ENCODE measurements at regions not wholly inside any gene's neighbourhood (a gene's known extent, or its start where the extent isn't known, plus 50 kb on each side); places are given as distances from the start of the nearest gene placed in this dataset.

DNA sequence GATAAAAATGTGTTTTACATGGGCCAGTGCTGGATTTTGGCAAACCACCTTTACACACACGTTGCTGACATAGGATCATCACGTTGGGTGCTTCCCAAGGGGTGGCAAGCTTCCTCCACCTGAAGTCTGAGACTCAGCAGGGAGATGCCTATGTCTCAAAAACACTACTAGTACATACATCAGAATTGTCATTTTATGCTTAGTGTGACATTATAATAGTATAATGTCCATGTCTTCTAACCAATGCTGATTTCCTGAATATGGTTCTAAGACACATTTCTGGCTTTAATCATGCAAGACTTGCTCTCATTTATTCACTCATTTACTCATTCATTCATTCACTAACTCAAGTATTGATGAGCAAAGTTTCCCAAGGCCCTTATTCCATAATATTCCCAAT is 322.3 kb downstream of the LNPK start:
- BruUV-seq (replicated peaks), result no TSS peak
- H3K27me3 ChIP-seq (replicated peaks; ENCODE audit: insufficient read depth, low read depth, low read length, poor library complexity), result no peaks in the 10 kb centered on the region
- POLR2A ChIA-PET (ENCODE audit: low non-redundant PET), result no interaction called here
- H3K27ac ChIP-seq (ENCODE audit: low read depth, low read length, poor library complexity, severe bottlenecking), result no peak overlapping the region
- CTCF ChIA-PET, result no interaction called here
- intact Hi-C loops (cut with micrococcal nuclease; ENCODE audit: unreplicated experiment), result no loop called here
- H3K4me1 ChIP-seq (ENCODE audit: insufficient read depth, low read length, poor library complexity, severe bottlenecking), result no peaks in the 10 kb centered on the region
- H3K36me3 ChIP-seq (ENCODE audit: insufficient read depth, low read length, poor library complexity, severe bottlenecking), result no peaks in the 10 kb centered on the region
- H3K9me3 ChIP-seq (ENCODE audit: low read depth, low read length, poor library complexity, severe bottlenecking), result no peaks in the 10 kb centered on the region
- DNase-seq (ENCODE audit: low spot score), result no peak
- no peak overlapping the region for H3K4me3 ChIP-seq (ENCODE audit: low read depth, low read length, poor library complexity, severe bottlenecking)
- TF ChIP-seq EZH2 (IDR thresholded peaks at IDR 0.05; ENCODE audit: borderline replicate concordance, low read depth, low read length, poor library complexity, severe bottlenecking), result no peak
- TF ChIP-seq, protein P1, sequence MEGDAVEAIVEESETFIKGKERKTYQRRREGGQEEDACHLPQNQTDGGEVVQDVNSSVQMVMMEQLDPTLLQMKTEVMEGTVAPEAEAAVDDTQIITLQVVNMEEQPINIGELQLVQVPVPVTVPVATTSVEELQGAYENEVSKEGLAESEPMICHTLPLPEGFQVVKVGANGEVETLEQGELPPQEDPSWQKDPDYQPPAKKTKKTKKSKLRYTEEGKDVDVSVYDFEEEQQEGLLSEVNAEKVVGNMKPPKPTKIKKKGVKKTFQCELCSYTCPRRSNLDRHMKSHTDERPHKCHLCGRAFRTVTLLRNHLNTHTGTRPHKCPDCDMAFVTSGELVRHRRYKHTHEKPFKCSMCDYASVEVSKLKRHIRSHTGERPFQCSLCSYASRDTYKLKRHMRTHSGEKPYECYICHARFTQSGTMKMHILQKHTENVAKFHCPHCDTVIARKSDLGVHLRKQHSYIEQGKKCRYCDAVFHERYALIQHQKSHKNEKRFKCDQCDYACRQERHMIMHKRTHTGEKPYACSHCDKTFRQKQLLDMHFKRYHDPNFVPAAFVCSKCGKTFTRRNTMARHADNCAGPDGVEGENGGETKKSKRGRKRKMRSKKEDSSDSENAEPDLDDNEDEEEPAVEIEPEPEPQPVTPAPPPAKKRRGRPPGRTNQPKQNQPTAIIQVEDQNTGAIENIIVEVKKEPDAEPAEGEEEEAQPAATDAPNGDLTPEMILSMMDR (conservative IDR thresholded peaks at IDR 0.05; ENCODE audit: low read depth, low read length), result no peak

DNA sequence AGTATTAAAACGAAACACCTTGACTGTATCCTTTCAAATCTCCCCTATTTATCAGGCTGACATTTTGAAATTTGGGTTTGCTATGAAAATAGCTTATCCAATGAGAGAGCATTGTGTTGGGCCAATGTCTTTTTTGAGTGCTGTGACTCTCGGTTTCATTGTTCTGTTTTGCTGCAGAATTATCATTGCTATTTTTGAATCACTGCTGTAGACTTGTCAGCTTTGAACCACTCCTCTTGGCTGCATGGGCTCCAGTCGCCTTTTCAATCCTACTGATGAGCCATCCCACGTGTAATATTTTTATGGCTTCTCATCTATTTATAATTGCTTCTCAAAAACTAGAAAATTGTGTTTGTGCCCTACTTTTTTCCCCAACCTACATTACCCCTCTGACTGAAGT is 322.8 kb downstream of the LNPK start:
- intact Hi-C loops (cut with micrococcal nuclease; ENCODE audit: unreplicated experiment), result no loop called here
- Histone ChIP-seq H3K9me3 (ENCODE audit: low read depth, low read length, poor library complexity, severe bottlenecking) (no peaks in the 10 kb centered on the region), H3K27ac (ENCODE audit: low read depth, low read length, poor library complexity, severe bottlenecking) (no peak overlapping the region), H3K27me3 (replicated peaks; ENCODE audit: insufficient read depth, low read depth, low read length, poor library complexity) (no peaks in the 10 kb centered on the region), H3K36me3 (ENCODE audit: insufficient read depth, low read length, poor library complexity, severe bottlenecking) (no peaks in the 10 kb centered on the region), H3K4me1 (ENCODE audit: insufficient read depth, low read length, poor library complexity, severe bottlenecking) (no peaks in the 10 kb centered on the region), H3K4me3 (ENCODE audit: low read depth, low read length, poor library complexity, severe bottlenecking) (no peak overlapping the region)
- ChIA-PET CTCF (no interaction called here), POLR2A (ENCODE audit: low non-redundant PET) (interaction anchor here (0.6 kb wide), 1 partner anchor 394 kb away, joined by 3 read pairs; no protein-coding TSS in a partner anchor)
- no peak for DNase-seq (ENCODE audit: low spot score)
- BruUV-seq (replicated peaks), result no TSS peak
- TF ChIP-seq, protein P1 (conservative IDR thresholded peaks at IDR 0.05; ENCODE audit: low read depth, low read length), result no peak
- TF ChIP-seq EZH2 (IDR thresholded peaks at IDR 0.05; ENCODE audit: borderline replicate concordance, low read depth, low read length, poor library complexity, severe bottlenecking), result no peak

DNA sequence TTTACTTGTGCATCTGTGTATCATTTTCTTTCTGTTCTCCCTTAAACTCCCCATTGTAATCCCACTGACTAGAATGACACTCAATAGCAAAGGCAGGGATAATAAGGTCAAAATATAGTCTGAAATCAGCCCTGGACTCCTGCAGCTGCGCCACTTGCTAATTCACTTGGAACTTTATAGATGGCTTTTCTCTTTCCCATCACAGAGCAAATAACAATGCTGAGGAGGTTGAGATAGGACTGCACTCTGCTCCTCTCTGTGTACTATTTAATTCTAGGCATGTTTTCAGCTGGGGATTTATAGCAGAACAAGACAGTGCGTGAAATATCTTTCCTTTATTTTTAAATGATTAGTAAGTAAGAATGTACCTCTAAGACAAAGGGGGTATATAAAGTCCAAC is 324.2 kb downstream of the LNPK start:
- Histone ChIP-seq H3K4me1 (ENCODE audit: insufficient read depth, low read length, poor library complexity, severe bottlenecking) (no peaks in the 10 kb centered on the region), H3K36me3 (ENCODE audit: insufficient read depth, low read length, poor library complexity, severe bottlenecking) (no peaks in the 10 kb centered on the region), H3K9me3 (ENCODE audit: low read depth, low read length, poor library complexity, severe bottlenecking) (no peaks in the 10 kb centered on the region), H3K4me3 (ENCODE audit: low read depth, low read length, poor library complexity, severe bottlenecking) (no peak overlapping the region), H3K27me3 (replicated peaks; ENCODE audit: insufficient read depth, low read depth, low read length, poor library complexity) (no peaks in the 10 kb centered on the region), H3K27ac (ENCODE audit: low read depth, low read length, poor library complexity, severe bottlenecking) (no peak overlapping the region)
- no peak for TF ChIP-seq EZH2 (IDR thresholded peaks at IDR 0.05; ENCODE audit: borderline replicate concordance, low read depth, low read length, poor library complexity, severe bottlenecking)
- TF ChIP-seq, protein P1 (conservative IDR thresholded peaks at IDR 0.05; ENCODE audit: low read depth, low read length), result no peak
- no peak for DNase-seq (ENCODE audit: low spot score)
- ChIA-PET CTCF (no interaction called here), POLR2A (ENCODE audit: low non-redundant PET) (no interaction called here)
- intact Hi-C loops (cut with micrococcal nuclease; ENCODE audit: unreplicated experiment), result no loop called here
- BruUV-seq (replicated peaks), result no TSS peak

Data from A673 (cell line).